IMR-90 (cell line): ENCODE measurements at regions not wholly inside any gene's neighbourhood (a gene's known extent, or its start where the extent isn't known, plus 50 kb on each side); places are given as distances from the start of the nearest gene placed in this dataset.

Experiments used
- ATAC-seq: fragments of 200-7000 bp; cut with Tn5 transposase; 2 replicates; pipeline ENCODE4 v1.9.1; 2020; ENCODE audit warnings: low read depth, mild to moderate bottlenecking, moderate library complexity
- BruUV-seq: library from RNA; stranded (reverse); fragments of 400-500 nt; replicated peaks from 2 replicates; lab custom pipeline; 2021; lab: Mats Ljungman, UMichigan
- CTCF ChIA-PET: fragments of 300-600 bp; formaldehyde crosslinking; extraction: SDS; loops from one replicate; lab custom pipeline; 2021; ENCODE audit warnings: antibody characterized with exemption; lab: Yijun Ruan, JAX
- POLR2A ChIA-PET: fragments of 300-600 bp; sonication (Branson Sonifier 250); formaldehyde crosslinking; loops from one replicate; lab custom pipeline; 2022; ENCODE audit warnings: antibody characterized with exemption; ENCODE audit not compliant: unreplicated experiment; lab: Charles Lee
- DNase-seq: peaks from one replicate; pipeline ENCODE4 v3.0.0; 2013
- H2AFZ ChIP-seq: replicated peaks from 2 replicates; pipeline ENCODE3; 2013; ENCODE audit warnings: low read length, mild to moderate bottlenecking; ENCODE audit not compliant: poor library complexity
- H2AK5ac ChIP-seq: 2 replicates; pipeline ENCODE4 v1.6.1; 2013; ENCODE audit warnings: low read depth, low read length, inconsistent platforms
- H2AK9ac ChIP-seq: replicated peaks from 2 replicates; pipeline ENCODE3; 2013; ENCODE audit warnings: mild to moderate bottlenecking, low read depth, low read length, moderate library complexity; ENCODE audit not compliant: poor library complexity
- H2BK120ac ChIP-seq: 2 replicates; pipeline ENCODE4 v1.6.1; 2013; ENCODE audit warnings: low read depth, low read length, inconsistent platforms
- H2BK15ac ChIP-seq: 3 replicates; pipeline ENCODE4 v1.6.1; 2013; ENCODE audit warnings: low read depth, low read length, inconsistent platforms
- H2BK20ac ChIP-seq: 2 replicates; pipeline ENCODE4 v1.6.1; 2013; ENCODE audit warnings: low read depth, mild to moderate bottlenecking, inconsistent platforms, low read length, moderate library complexity
- H2BK5ac ChIP-seq: 2 replicates; pipeline ENCODE4 v1.6.1; 2013; ENCODE audit warnings: mild to moderate bottlenecking, low read depth, low read length, inconsistent platforms; ENCODE audit not compliant: poor library complexity, severe bottlenecking
- H3K14ac ChIP-seq: replicated peaks from 2 replicates; pipeline ENCODE4 v1.6.1; 2013; ENCODE audit warnings: low read depth, low read length, inconsistent platforms
- H3K18ac ChIP-seq: 2 replicates; pipeline ENCODE4 v1.6.1; 2013; ENCODE audit warnings: low read depth, low read length, control low read depth
- H3K23ac ChIP-seq: 2 replicates; pipeline ENCODE4 v1.6.1; 2013; ENCODE audit warnings: low read depth, low read length, inconsistent platforms
- H3K27ac ChIP-seq: 2 replicates; pipeline ENCODE4 v1.5.1; 2013; ENCODE audit warnings: mild to moderate bottlenecking, control low read depth, low read length; ENCODE audit not compliant: insufficient read depth
- H3K27me3 ChIP-seq: 2 replicates; pipeline ENCODE4 v1.6.1; 2013; ENCODE audit warnings: low read length; ENCODE audit not compliant: control insufficient read depth, insufficient read depth
- H3K36me3 ChIP-seq: 2 replicates; pipeline ENCODE4 v1.6.1; 2013; ENCODE audit warnings: low read length, mixed read lengths; ENCODE audit not compliant: control insufficient read depth, insufficient read depth
- H3K4ac ChIP-seq: 2 replicates; pipeline ENCODE4 v1.6.1; 2013; ENCODE audit warnings: low read depth, low read length, inconsistent platforms
- H3K4me1 ChIP-seq: 2 replicates; pipeline ENCODE4 v1.6.1; 2013; ENCODE audit warnings: low read length, mixed read lengths; ENCODE audit not compliant: control insufficient read depth, insufficient read depth
- H3K4me2 ChIP-seq: 2 replicates; pipeline ENCODE4 v1.6.1; 2013; ENCODE audit warnings: low read depth, mild to moderate bottlenecking, control low read depth, low read length, moderate library complexity
- H3K4me3 ChIP-seq: 2 replicates; pipeline ENCODE4 v1.5.1; 2013; ENCODE audit warnings: low read depth, mild to moderate bottlenecking, control low read depth, low read length, moderate library complexity; ENCODE audit not compliant: insufficient read depth
- H3K56ac ChIP-seq: 2 replicates; pipeline ENCODE4 v1.6.1; 2013; ENCODE audit warnings: low read length, inconsistent platforms; ENCODE audit not compliant: insufficient read depth; ENCODE audit errors: extremely low read depth
- H3K79me1 ChIP-seq, 2 experiments: 2 replicates each; pipeline ENCODE4 v1.6.1; 2013; ENCODE audit warnings: low read length in 2 of 2, inconsistent platforms in 1 of 2, low read depth in 1 of 2
- H3K9ac ChIP-seq: 2 replicates; pipeline ENCODE4 v1.6.1; 2013; ENCODE audit warnings: low read depth, low read length, control low read depth
- H3K9me1 ChIP-seq: 2 replicates; pipeline ENCODE4 v1.6.1; 2013; ENCODE audit warnings: low read length, inconsistent platforms; ENCODE audit not compliant: insufficient read depth
- H3K9me3 ChIP-seq: 2 replicates; pipeline ENCODE4 v1.6.1; 2013; ENCODE audit warnings: low read length; ENCODE audit not compliant: control insufficient read depth, insufficient read depth
- H4K20me1 ChIP-seq: 2 replicates; pipeline ENCODE4 v1.6.1; 2013; ENCODE audit warnings: low read length, inconsistent platforms; ENCODE audit not compliant: insufficient read depth
- H4K5ac ChIP-seq: 2 replicates; pipeline ENCODE4 v1.6.1; 2013; ENCODE audit warnings: mild to moderate bottlenecking, low read depth, low read length, control low read depth
- H4K8ac ChIP-seq, 2 experiments: 2 replicates each; pipeline ENCODE4 v1.6.1; 2013; ENCODE audit warnings: low read depth in 2 of 2, low read length in 2 of 2, control low read depth in 1 of 2, inconsistent platforms in 1 of 2
- H4K91ac ChIP-seq: 2 replicates; pipeline ENCODE4 v1.6.1; 2013; ENCODE audit warnings: low read depth, low read length, inconsistent platforms; ENCODE audit not compliant: insufficient read depth
- BHLHE40 ChIP-seq: fragments of 150-350 bp; IDR thresholded peaks from 2 replicates; pipeline ENCODE4 v1.6.1; 2016; ENCODE audit warnings: mild to moderate bottlenecking, low read depth, low read length
- CEBPB ChIP-seq: IDR thresholded peaks from 2 replicates; pipeline ENCODE4 v1.6.1; 2012; ENCODE audit warnings: low read depth, low read length, improper control_type of control experiment
- CHD1 ChIP-seq: IDR thresholded peaks from 2 replicates; pipeline ENCODE4 v1.6.1; 2012; ENCODE audit warnings: low read depth, low read length, improper control_type of control experiment
- FOS ChIP-seq: fragments of 150-350 bp; IDR thresholded peaks from 2 replicates; pipeline ENCODE4 v1.6.1; 2016; ENCODE audit warnings: low read depth, low read length
- MAFK ChIP-seq: IDR thresholded peaks from 2 replicates; pipeline ENCODE4 v1.6.1; 2012; ENCODE audit warnings: low read depth, low read length, improper control_type of control experiment
- MAZ ChIP-seq: IDR thresholded peaks from 2 replicates; pipeline ENCODE4 v1.6.1; 2012; ENCODE audit warnings: low read depth, mild to moderate bottlenecking, low read length, improper control_type of control experiment, moderate library complexity, borderline replicate concordance
- MXI1 ChIP-seq: IDR thresholded peaks from 2 replicates; pipeline ENCODE4 v1.6.1; 2012; ENCODE audit warnings: low read depth, mild to moderate bottlenecking, low read length, moderate library complexity, borderline replicate concordance
- NFE2L2 ChIP-seq: fragments of 150-350 bp; IDR thresholded peaks from 2 replicates; pipeline ENCODE4 v1.6.1; 2016; ENCODE audit warnings: low read depth, mild to moderate bottlenecking, low read length
- POLR2A ChIP-seq: IDR thresholded peaks from 2 replicates; pipeline ENCODE4 v1.6.1; 2012; ENCODE audit warnings: mild to moderate bottlenecking, low read depth, low read length
- RAD21 ChIP-seq: IDR thresholded peaks from 2 replicates; pipeline ENCODE4 v1.6.1; 2012; ENCODE audit warnings: low read length, improper control_type of control experiment
- RCOR1 ChIP-seq: IDR thresholded peaks from 2 replicates; pipeline ENCODE4 v1.6.1; 2012; ENCODE audit warnings: mild to moderate bottlenecking, low read length, improper control_type of control experiment; ENCODE audit not compliant: insufficient replicate concordance
- RFX5 ChIP-seq: IDR thresholded peaks from 2 replicates; pipeline ENCODE4 v1.8.0; 2012; ENCODE audit warnings: low read depth, mild to moderate bottlenecking, low read length, moderate library complexity
- SMC3 ChIP-seq: fragments of 150-350 bp; IDR thresholded peaks from 2 replicates; pipeline ENCODE4 v1.6.1; 2016; ENCODE audit warnings: low read depth, mild to moderate bottlenecking, antibody characterized with exemption, low read length, moderate library complexity
- USF2 ChIP-seq: fragments of 150-350 bp; IDR thresholded peaks from 2 replicates; pipeline ENCODE4 v1.6.1; 2017; ENCODE audit warnings: mild to moderate bottlenecking, antibody characterized with exemption, low read length, low read depth
- WGBS, 2 experiments: methylation state at CpG; one replicate each; pipeline versions ENCODE4 v1.1.5 to v1.1.7; 2013; ENCODE audit warnings: missing lambda C conversion rate in 2 of 2; ENCODE audit not compliant: insufficient read length in 1 of 2; ENCODE audit errors: extremely low coverage in 2 of 2; 5-methylcytosine and 5-hydroxymethylcytosine counted together
- dilution Hi-C: fragments of 300-500 bp; cut with HindIII; formaldehyde crosslinking; loops from one replicate; pipeline ENCODE4 v1.14.3; 2018; ENCODE audit warnings: low sequenced_read_pairs; ENCODE audit not compliant: unreplicated experiment
- in situ Hi-C: fragments of 300-500 bp; cut with MboI; formaldehyde crosslinking; loops from 3 replicates; pipeline ENCODE4 v1.14.3; 2019; ENCODE audit warnings: low sequenced_read_pairs, inconsistent platforms, mixed read lengths
- intact Hi-C: fragments of 100-400 bp; cut with micrococcal nuclease; formaldehyde crosslinking; loops from 2 replicates; pipeline ENCODE4 v1.10.0; 2022
- TF ChIP-seq, protein P1 (sequence below): fragments of 150-350 bp; IDR thresholded peaks from 2 replicates; pipeline ENCODE4 v1.6.1; 2016; ENCODE audit warnings: low read depth, mild to moderate bottlenecking, low read length, moderate library complexity, borderline replicate concordance
- TF ChIP-seq, protein P2 (sequence below): conservative IDR thresholded peaks from 2 replicates; pipeline ENCODE4 v1.5.1; 2012; ENCODE audit warnings: mild to moderate bottlenecking, low read depth, low read length, improper control_type of control experiment

GRCh38 chr6:15981956-15982355, 146.9 kb upstream of the MYLIP start:
- TF ChIP-seq MAZ (no peak), CHD1 (no peak), POLR2A (no peak), USF2 (no peak), RFX5 (no peak), SMC3 (no peak), MXI1 (no peak), RAD21 (no peak), MAFK (no peak), FOS (no peak), RCOR1 (no peak), BHLHE40 (no peak), NFE2L2 (no peak), CEBPB (no peak)
- TF ChIP-seq, protein P1, sequence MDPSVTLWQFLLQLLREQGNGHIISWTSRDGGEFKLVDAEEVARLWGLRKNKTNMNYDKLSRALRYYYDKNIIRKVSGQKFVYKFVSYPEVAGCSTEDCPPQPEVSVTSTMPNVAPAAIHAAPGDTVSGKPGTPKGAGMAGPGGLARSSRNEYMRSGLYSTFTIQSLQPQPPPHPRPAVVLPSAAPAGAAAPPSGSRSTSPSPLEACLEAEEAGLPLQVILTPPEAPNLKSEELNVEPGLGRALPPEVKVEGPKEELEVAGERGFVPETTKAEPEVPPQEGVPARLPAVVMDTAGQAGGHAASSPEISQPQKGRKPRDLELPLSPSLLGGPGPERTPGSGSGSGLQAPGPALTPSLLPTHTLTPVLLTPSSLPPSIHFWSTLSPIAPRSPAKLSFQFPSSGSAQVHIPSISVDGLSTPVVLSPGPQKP: no peak
- TF ChIP-seq, protein P2, sequence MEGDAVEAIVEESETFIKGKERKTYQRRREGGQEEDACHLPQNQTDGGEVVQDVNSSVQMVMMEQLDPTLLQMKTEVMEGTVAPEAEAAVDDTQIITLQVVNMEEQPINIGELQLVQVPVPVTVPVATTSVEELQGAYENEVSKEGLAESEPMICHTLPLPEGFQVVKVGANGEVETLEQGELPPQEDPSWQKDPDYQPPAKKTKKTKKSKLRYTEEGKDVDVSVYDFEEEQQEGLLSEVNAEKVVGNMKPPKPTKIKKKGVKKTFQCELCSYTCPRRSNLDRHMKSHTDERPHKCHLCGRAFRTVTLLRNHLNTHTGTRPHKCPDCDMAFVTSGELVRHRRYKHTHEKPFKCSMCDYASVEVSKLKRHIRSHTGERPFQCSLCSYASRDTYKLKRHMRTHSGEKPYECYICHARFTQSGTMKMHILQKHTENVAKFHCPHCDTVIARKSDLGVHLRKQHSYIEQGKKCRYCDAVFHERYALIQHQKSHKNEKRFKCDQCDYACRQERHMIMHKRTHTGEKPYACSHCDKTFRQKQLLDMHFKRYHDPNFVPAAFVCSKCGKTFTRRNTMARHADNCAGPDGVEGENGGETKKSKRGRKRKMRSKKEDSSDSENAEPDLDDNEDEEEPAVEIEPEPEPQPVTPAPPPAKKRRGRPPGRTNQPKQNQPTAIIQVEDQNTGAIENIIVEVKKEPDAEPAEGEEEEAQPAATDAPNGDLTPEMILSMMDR: no peak

More at GRCh38 chr6:15981956-15982355, 146.9 kb upstream of the MYLIP start:
- intact Hi-C loops (no loop called here), in situ Hi-C loops (no loop called here), dilution Hi-C loops (no loop called here)
- WGBS, 2 experiments: no CpG with 5 or more reads among the region's 9 CpGs
- H3K27me3 ChIP-seq: no peaks in the 10 kb centered on the region
- no TSS peak for BruUV-seq
- H3K14ac ChIP-seq: no peak overlapping the region
- H3K4ac ChIP-seq: no peak overlapping the region
- no peak overlapping the region for H2BK5ac ChIP-seq
- no peak overlapping the region for H3K4me3 ChIP-seq
- H3K9me1 ChIP-seq: no peaks in the 10 kb centered on the region
- ATAC-seq: no peak
- no peak overlapping the region for H2BK20ac ChIP-seq
- H3K4me2 ChIP-seq: no peak overlapping the region
- H2AFZ ChIP-seq: no peak overlapping the region
- no peaks in the 10 kb centered on the region for H4K20me1 ChIP-seq
- H4K5ac ChIP-seq: no peak overlapping the region
- no peak overlapping the region for H2AK9ac ChIP-seq
- DNase-seq: no peak
- no peak overlapping the region for H2BK15ac ChIP-seq
- no peaks in the 10 kb centered on the region for H3K36me3 ChIP-seq
- no peak overlapping the region for H3K27ac ChIP-seq
- H2AK5ac ChIP-seq: no peak overlapping the region
- CTCF ChIA-PET: no interaction called here
- no peaks in the 10 kb centered on the region for H3K79me1 ChIP-seq
- POLR2A ChIA-PET: no interaction called here
- H3K23ac ChIP-seq: no peak overlapping the region
- H3K9ac ChIP-seq: no peak overlapping the region
- no peak overlapping the region for H4K91ac ChIP-seq
- H3K56ac ChIP-seq: no peak overlapping the region
- H4K8ac ChIP-seq: no peak overlapping the region
- H3K18ac ChIP-seq: no peak overlapping the region
- no peaks in the 10 kb centered on the region for H3K4me1 ChIP-seq
- no peak overlapping the region for H2BK120ac ChIP-seq
- H3K9me3 ChIP-seq: no peaks in the 10 kb centered on the region
